DMS 273 (cell line): ENCODE measurements at regions not wholly inside any gene's neighbourhood (a gene's known extent, or its start where the extent isn't known, plus 50 kb on each side); places are given as distances from the start of the nearest gene placed in this dataset.
A peak's percentile ranks its signal among the peaks of the same experiment; 100 is the strongest.

Experiments used
- DNase-seq: peaks from one replicate; lab custom pipeline; 2025; ENCODE audit not compliant: unreplicated experiment; lab: John Stamatoyannopoulos, UW

DNA sequence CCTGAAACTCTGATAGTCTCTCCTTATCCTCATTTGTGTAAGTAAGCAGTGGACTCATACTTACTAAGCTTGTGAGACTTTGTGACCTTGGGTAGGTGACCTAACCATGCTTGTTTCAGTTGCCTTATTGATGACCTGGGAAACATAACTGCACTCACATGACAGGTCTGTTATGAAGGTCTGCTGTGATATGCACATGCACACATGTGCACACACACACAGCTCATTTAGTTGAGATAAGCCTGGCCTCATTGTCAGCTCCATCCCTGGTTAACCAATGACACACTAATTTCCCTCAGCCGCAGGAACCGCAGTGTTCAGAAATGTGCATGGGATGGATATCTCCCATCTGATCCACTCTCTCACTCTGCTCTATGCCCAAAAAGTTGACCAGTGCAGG, 177.2 kb downstream of the GPAM start:
- no peak for DNase-seq

DNA sequence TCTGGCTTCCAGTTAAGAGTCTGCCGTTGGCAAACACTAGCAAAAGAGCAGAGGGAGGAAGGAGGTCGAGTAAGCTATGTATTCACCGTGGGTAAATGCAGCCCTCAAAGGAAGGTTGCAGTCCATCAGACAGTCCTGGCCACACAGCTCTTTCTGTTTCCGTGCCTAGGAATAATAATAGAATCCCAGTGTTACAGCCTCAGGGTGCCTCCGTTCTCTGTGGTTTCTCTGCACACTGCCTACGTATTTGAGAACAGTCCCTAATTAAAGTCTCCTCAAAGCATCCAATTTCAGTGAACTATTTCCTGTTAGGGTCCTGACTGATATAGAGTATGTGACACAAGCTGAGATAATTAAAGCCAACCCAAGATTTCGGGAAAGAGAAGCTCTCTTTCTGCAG, 176.7 kb downstream of the GPAM start:
- DNase-seq: no peak

DNA sequence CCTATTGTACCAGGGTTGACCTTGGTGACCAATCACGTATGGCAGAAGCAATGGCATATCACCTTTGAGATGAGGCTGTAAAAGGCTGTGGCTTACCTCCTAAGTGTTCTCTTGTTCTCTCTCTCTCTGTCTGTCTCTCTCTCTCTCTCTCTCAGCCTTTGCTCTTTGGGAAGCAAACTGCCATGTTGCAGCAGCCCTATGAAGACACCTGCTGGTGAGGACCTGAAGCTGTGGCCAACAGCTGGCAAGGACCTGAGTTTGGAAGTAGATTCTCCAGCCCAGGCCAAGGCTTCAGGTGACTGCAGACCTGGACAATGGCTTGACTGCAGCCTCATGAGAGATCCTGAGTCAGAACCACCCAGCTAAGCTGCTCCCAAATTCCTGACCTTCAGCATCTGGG, 161.4 kb downstream of the GPAM start:
- DNase-seq: no peak

DNA sequence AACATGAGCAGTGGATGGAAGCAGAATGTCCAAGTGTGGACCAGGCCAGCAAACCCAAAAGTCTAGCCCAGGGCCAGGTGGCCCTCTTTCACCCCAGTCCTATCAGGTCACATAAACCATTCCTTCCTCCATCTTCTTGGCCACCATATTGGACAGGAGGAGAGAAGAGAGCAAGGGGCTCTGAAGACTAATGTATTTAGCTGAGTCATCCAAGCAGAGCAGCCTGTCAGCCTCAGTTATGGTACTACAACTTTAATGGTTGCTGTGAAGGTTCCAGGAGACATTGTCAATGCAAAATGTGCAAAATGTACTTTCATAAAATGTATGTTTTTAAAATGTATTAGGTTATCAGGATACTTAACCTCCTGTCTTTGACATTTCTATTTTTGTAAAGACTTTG, 159.5 kb downstream of the GPAM start:
- DNase-seq: no peak

DNA sequence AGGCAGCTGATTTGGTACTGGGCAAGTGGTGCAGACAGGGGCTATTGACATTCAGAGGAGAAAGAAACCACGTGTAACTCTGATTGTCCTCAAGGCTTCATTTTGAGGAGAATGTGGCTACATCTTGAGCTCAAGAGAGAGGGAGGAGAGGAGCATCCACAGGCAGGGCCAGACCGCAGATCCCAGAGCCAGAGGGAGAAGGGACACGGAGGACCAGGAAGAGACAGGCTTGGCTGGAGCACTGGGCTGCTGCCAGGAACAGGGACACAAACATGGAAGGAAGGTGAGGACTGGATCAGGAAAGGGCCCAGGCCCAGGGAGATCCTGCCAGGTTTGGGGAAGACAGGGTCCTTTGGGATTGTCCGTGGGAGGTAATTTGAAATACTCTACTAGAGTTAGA, 158.3 kb downstream of the GPAM start:
- DNase-seq: no peak

DNA sequence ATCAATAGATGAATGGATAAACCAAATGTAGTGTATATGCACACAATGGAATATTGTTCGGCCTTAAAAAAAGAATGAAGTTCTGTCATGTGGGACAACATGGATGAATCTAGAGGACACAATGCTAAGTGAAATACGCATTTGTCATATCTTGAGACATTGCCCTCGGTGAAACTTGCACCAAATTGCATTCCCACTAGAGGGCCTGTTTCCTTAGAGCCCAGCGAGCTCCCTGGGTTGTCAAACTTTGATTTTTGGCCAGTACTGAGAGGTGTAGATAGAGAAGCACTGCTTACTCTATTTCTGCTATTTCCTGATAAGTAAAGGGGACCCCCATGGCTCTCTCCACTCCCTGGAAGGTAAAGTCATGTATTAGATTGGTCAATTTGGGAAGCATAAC, 157.1 kb downstream of the GPAM start:
- peak; percentile 5 for DNase-seq

DNA sequence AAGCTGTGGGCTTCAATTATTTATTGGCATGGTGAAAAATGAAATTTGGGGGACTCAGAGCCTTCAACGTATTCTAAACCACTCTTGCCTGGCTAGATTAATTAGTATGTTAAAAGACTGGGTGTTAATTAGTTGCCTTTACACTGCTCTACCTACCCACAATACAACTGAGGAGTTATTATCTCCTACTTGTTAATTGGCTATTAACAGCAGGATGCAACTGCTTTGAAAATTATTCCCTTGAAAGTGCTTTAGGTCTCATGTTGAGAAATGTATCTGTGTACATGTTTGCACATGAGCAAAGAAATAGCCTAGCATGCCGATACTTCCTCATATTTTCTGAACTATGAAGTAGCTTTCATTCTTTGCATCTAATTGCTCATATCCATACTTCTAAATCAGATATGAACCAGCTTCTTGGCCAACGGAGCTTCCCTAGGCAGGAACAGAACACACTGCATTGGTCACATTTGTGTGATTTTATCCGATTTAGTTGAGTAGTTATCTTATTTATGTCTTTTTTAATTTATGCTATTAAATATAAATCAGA, 155.8 kb downstream of the GPAM start:
- no peak for DNase-seq

DNA sequence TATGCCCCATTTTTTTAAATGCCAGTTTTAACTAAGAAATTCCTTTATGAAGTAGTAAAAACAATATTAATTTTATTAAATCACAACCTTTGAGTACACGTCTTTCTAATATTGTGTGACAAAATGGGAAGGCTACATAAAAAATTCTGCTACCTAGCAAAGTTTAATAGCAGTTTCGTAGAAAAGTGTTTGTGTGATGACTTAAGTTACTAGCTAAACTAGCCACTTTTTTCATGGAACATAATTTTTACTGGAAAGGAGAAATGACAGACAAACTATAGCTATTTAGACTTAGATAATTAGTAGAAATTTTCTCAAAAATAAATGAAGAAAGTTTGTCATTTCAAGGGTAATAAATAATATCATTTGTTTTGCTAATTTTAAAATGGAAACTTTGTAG, 153.1 kb downstream of the GPAM start:
- DNase-seq: no peak

DNA sequence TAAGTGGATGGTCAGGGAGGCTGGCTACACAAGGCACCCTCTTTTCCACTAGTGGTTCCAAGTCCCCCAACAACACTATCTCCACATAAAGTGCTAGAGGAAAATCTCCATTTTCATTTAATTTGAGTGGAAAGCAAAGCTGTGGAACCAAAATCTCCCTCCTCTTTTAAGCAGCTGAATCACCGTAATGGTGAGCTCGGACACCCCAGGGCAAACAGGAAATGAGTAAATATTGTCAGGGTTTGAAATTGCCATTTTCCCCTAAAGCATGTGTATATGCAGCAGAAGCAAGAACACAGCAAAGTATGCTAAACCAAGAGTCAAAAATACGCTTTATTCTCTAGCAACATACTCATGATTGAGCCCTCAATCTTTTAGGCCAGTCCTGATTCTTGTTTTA, 143.7 kb downstream of the GPAM start:
- DNase-seq: no peak

DNA sequence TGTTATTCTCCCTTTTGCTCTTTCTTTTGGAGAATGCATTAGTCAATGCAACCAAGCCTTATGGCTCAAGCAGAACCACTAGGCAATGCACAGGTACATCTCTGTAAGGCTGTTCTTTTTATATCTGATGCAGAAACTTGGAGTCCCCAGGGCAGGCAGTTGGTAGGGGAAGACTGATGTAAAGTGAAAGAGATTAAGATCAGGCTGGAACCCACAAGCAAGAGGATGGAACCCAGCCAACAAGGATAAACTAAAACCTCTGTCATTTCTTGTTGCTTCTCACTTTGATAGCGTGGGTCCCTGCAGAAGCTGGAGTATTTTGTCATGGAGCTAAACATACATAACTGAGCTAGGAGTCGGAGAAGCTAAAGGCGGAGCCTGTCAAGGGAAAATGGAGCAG, 142.9 kb downstream of the GPAM start:
- no peak for DNase-seq

DNA sequence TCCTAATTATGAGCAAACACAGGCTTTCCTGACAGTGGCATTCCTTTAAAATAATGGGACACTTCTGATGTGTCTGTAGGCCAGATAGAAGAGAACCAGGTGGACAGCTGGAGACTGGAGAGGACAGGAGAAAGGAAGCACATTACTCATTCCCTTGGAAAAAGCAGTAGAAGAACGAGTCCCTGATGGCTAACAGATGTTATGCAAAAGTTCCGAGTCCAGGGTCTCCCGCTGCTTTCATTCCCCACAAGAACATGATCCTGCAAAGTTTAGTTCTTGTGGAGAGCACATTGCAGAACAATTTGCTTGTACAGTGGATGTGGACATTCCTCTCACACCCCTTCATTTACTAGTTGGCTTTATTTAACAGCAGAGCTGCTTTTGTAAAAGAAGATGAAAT, 137.6 kb downstream of the GPAM start:
- no peak for DNase-seq

DNA sequence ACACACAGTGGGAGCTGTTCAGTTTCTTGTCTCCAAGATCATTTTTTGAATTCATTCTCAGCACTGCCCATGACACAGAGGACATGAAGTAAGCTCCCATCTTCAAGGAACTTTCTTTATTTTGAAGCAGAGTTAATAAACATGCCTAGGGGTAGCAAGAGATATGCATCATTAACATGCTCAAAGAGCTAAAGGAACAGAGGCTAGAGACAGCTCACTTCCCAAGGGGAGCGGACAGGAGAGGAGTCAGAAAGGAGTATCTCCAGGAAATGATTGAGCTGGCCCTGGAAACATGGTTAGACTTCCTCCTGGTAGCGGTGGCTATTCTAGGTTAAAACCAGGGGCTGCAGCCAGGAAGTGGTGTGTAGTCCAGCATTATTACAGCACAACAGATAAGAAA, 135.9 kb downstream of the GPAM start:
- no peak for DNase-seq

DNA sequence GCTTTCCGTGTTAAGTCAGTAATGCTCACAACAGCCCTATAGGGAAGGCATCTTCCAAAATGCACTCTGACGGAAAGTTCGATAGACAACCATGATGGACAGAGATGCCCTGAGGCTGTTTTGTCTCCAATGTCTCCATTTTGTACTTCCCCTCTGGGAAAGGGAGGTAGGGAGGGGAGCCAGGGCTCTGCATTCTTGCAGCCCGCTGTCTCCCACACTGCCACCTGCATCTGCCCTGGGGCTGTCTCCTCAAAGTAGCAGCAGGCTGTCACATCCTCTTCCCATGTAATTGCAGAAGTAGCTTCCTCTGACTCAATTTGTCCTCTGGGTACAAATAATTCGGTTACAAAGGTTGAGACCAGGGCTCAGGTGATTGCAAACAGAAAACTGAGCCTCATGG, 131.4 kb downstream of the GPAM start:
- no peak for DNase-seq

DNA sequence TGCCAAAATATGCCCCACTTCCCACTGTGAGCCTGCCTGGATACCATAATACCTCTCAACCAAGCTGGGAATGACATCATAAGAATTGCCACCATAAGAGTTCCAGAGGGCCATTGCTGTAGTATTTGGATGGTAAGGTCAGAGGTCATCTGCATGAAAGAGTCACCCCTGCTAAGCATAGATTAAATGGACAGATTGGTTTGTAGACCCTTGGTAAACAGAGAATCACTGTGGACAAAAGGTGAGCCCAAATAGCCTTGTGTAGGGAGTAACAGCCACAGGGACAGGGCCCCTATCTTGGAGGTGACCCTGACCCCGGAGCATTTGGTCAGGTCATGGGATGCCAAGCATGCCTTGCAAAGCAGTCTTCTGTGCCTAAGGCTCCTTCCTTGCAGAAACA, 129.7 kb downstream of the GPAM start:
- no peak for DNase-seq

DNA sequence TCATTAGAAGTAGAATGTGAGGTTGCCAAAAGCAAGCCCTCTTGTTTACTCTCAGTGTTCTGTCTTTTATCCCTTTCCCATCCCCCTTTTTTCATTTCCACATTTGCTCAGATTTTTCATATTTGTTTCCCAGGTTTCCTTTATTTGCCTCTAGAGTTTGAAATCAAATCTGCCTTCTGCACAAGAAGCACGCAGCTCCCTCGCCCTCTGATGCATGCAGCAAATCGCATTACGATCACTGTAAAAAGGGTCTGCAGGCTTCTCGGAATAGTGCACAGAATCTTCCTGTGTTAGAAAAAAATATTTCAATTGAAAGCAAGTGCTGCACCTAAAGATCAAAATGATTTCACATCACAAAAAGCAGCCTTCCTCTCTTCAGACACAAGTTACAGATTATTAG, 129.0 kb downstream of the GPAM start:
- no peak for DNase-seq

DNA sequence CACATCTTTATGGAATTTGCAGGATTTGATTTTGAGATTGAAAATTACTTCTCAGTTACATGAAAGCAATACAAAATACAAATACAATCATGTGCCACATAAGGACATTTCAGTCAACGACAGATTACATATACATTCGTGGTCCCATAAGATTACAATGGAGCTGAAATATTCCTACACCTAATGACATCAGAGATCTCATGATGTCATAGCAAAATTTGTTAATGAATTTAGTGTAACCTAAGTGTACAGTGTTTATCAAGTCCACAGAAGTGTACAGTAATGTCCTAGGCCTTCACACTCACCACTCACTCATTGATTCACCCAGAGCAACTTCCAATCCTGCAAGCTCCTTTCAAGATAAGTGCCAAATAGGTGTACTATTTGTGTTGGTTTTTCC, 126.5 kb downstream of the GPAM start:
- no peak for DNase-seq

DNA sequence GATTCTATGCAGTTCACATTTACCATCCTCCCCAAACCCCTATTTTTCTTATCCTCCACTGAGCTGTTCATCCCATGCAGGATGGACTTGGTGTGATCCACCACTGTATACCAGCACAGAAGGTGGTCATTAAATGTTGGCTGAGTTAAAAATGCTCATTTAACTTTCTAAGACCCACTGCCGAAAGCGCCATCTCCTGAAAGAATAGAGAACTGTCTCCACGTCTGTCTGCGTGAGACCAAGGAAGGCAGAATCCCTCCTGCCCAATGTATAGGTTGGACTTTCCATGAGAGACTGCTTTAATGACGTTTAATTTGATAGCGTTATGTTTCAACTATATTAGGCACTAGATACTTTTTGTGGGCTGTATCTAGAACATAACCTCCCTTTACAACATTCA, 124.3 kb downstream of the GPAM start:
- DNase-seq: no peak

DNA sequence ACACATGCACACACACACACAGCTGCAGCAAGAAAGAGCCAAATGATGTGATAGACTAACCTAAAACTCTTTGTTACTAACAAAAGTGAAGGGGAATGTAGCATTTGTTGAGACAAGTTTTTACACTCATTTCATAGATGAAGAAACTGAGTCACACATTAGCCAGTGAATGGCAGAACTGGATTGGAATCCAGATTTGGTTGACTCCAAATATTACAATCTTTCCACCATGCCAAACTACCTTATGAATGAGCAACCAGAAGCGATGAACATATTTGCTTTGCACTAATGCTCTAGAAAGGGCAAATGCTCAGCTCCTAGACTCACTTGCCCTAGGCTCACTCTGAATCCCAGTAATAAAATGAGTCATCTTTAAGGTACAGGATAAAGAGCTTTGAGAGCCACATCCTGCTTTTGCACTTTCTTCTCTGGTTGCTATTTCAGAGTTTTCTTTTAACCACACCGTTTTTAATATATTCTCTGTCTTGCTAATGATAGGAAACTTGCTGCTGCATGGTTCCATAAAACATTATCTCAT, 111.9 kb downstream of the GPAM start:
- no peak for DNase-seq

DNA sequence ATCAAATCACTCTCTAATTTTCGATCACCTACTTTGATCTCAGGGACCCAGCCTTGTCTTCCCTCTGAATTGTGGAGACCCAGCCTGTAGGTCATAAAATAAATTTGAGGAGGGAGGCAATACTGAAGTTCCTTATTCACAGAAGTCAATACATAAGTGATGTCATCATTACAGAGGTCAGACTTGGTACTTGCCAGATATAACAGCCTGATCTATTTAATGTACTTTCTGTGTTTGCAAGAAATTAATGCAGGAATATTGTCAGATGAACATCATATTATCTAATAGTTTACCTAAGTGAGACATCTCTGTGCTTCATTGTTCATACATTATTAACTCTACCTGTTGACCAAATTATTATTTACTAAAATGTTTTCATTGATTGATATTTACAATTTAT, 105.6 kb downstream of the GPAM start:
- DNase-seq: no peak

DNA sequence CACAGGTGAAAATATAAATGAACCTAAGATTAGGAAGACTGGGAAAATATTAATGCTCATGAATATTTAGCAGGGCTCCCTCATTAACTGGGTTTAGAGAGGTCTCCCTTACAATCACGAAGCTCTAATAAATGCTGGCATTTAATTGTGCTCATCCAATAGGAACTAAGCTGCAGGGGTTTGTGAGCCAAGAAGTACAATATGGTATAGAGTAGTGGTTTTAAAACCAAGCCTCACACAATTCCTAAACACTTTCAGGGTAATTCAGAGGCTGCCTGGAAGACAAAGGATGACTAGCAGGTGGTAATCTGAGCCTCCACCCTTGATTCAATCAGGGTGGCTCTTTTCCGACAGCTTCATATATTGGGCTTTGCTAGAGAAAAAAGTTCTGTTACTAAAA, 103.3 kb downstream of the GPAM start:
- no peak for DNase-seq

DNA sequence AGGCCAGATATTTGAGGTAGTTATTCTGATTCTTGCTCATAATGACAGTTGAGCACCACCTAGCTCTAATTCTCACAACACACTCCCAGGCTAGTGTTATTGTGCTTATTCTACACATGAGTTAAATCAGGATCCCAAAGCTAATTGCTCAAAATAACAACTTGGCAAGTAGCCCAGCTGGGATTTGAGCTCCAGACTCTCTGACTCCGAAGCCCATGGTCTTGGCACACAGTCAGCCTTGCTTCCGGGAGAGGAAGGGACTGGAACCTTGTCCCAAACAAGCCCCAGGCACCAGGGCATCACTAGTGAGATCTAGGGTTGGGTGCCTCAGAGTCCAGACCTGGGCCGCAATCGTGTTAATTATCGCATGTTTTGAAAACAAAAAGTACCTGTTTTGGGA, 101.4 kb downstream of the GPAM start:
- peak; percentile 73 for DNase-seq

DNA sequence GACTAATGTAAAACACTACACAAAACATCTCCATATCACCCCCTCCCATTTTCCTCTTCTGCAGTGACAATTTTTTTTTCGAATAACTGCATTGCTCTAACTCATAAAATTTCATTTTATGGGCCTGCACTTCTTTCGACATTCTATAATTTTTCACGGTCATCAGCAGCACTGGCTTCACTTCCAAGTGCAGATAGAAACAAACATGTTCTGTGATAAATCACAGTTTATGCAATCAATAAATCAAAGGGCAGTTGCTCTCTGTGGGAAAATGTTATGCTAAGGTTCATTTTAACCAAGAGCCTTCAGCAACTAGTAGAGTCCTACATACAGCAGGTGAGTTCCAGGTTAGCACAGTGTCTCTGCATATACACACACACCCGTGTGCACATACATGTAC, 100.1 kb downstream of the GPAM start:
- no peak for DNase-seq

DNA sequence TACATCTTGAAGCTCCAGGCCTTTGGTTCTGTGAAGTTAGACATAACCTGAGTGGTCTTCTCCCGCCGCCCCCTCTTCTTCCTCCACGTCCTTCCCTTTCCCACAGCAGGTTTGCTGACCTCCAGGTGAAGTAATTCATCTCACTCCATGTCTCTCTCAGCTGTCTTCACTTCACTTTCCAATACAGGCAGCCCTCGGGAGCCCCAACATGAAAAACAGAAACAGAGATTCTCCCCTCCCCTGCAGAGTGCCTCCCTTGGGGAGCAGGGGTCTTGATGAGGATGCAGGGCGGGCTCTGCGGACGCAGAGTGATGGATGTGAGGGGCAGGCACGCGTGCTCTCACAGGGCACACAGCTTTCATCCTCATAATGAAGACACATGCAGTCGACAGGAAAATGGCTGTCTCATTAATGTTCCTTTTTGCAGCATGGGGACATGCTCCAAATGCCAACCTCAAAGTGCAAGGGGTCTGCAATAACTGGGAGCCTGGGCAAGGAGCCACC, 95.6 kb downstream of the GPAM start:
- DNase-seq: no peak

DNA sequence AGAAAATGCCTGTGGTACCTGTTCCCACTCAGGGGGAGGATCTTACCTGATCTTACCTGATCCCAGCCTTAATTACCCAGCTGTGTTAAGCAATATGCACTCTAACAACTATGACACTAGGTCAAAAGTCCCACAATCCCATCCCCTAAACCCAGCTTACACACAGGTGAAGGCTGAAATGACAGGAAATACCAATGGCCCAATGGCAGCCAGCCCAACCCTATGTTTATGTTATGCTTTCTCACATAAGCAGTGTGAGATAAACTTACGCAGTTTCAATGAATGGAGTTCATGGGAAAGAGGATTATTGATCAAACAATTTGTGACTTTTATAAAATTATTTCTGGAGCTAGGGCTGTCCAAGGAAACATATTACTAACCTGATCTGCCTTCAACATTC, 91.9 kb downstream of the GPAM start:
- DNase-seq: no peak
